ENCODE measurements at regions not wholly inside any gene's neighbourhood (a gene's known extent, or its start where the extent isn't known, plus 50 kb on each side); places are given as distances from the start of the nearest gene placed in this dataset.

DNA sequence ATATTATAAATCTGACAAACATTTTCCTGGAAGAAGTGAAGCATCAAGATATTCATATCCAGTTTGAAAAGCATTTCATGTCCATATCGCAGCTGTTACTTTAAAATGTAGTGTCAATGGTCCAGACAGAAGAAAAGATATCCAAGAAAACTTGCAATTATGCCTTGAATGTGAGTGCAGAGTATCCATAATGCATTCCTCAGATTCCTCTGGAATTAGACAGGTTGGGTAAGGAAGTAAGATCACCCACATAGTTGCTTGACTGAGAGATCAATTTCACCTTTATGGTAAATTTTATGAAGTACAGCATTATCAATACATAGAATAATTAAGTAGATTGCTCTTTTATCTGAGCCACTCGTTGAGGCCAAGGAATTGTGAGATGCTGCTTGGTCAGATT, 327.0 kb upstream of the SLITRK5 start:
- DNase-seq (ENCODE audit: low spot score): no peak

DNA sequence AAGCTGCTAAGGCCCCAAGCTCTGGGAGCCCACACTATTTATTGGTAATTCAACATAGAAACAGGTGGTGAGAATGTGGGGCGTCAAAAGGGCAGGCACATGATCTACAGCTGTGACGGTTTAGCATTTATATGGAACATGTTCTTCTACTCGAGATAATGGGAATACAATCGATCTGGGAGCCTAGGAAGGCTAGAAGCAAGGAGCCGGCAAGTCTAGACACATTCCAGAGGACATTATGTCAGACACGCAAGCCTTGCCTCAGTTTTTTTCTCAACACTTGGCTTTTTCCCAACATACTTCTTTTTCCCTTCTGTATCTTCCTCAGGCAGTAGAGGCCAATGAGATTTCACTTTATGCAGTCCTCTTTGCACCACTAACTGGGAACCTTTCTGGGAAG, 315.7 kb upstream of the SLITRK5 start:
- no peak for DNase-seq (ENCODE audit: low spot score)

DNA sequence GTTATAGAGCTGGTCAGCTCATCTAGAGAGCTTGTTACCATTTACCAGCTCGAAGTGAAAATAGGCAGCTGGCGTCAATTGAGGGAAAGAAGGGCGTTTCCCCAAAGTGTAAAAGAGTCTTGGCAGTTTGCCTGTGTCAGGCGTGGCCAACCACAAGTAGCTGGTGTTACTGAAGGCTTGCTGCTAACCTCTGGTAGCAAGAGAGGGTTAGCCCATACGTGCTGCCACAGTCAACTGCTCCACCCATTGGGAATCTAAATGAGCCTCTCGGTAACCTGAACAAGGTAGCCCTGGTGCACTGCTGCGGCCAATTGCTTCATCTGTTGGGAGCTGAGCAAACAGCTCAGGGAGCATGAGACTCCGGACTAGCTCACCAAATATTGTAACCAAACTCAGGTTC, 314.9 kb upstream of the SLITRK5 start:
- DNase-seq (ENCODE audit: low spot score): no peak

DNA sequence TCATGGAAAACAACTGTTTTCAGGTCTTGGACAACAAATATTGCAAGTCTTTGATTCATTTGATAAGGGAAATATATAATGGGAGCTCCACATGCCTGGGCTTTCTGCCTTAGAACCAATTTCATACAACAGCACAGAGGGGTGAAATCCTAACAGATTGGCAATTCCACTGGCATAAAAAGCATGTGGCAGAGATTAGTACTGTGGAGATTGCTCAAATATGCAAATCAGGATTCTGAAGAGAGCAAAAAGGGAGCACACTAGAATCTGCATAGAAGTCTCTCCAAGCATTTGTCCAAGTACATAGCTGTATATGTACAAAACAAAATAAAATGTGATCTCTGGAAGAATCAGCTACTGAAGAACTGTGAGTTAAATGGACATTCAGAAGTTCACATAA, 312.9 kb upstream of the SLITRK5 start:
- no peak for DNase-seq (ENCODE audit: low spot score)

DNA sequence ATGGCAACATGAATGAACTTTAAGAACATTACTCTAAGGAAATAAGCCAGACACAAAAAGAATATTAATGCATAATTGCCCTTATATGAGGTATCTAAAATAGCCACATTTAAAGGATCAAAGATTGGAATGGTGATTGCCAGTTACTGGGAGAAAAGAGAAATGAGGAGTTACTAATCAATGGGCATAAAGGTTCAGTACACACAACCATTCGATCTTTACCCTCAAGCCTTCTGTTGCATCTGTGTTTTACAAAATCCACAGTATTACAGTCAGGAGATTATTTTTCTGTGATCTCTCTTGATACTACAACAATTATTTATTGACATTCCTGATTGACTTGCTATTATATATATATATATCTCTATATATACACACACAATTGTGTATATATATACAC, 310.0 kb upstream of the SLITRK5 start:
- DNase-seq (ENCODE audit: low spot score): no peak

DNA sequence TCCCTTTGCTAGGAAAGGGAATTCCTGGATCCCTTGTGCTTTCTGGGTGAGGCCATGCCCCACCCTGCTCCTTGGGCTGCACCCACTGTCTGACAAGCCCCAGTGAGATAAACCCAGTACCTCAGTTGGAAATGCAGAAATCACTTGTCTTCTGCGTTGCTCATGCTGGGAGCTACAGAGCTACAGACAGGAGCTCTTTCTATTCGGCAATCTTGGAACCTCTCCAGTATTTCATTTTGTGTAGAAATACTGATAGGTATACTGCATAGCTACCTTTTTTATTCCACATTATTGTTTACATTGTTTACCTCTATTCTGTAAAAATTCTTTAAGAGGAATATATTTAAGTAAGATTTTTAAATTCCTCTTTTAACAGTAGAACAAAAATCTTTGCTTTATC, 302.5 kb upstream of the SLITRK5 start:
- DNase-seq (ENCODE audit: low spot score): no peak

DNA sequence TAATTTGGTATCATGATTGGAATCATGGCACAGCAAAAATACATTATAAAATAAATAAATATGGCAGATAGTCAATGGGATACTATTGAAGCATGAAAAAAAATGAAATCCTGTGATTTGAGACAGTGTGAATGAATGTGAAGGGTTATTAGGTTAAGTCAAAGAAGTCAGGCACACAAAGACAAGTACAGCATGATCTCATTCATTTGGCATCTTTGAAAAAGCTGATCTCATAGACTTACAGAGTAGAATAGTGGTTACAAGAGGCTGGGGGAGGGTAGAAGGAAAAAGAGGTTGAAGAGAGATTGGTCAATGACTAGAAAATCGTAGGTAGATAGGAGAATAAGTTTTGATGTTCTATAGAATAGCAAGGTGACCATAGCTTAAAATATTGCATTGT, 295.1 kb upstream of the SLITRK5 start:
- DNase-seq (ENCODE audit: low spot score): no peak

DNA sequence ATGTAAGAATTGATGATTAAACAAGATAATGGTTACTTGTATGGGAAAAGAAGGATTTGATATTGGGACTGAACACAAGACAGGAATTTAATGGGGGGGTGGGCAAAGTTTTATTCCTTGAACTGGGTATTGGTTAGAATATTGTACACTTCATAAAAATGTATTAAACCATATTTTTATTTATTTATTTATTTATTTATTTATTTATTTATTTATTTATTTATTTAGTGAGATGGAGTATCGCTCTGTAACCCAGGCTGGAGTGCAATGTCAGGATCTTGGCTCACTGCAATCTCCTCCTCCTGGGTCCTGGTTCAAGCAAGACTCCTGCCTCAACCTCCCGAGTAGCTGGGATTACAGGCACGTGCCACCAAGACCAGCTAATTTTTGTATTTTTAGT, 287.1 kb upstream of the SLITRK5 start:
- DNase-seq (ENCODE audit: low spot score): no peak

DNA sequence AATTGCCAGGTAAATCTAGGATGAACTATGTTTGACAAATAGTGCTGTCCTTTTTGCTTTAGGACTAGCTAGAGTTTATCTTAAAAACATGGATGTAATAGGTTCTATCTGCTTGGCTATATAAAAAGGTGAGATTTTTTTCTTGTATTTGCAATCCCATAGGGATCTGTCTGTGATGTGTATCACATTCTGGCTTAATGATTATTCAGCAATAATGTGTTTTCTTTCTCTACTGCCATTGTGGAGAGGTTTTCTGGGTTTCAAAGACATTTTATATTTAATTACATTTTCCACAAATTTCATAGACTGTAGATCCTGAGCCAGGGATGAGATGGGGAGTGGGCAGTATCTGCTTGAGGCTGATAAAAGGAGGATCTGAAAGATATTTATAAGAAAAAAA, 277.8 kb upstream of the SLITRK5 start:
- DNase-seq (ENCODE audit: low spot score): no peak

DNA sequence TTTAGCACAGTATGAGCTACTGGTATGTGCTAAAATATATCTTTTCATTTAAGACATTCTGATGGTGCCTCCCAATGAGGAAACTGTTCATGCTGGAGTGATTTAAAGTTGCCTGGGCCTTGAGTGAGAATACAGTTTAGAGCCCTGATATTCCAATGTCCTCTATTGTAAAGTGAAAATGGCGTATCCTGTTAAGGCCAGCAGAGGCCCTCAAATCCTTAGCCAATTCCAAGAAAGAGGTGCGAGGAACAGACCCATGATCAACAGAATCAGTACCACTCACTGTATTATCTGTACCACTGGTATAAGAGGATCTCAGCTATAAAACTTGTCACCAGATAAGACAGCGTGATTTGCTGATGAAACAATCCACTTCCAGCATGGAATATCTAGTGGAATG, 273.1 kb upstream of the SLITRK5 start:
- DNase-seq (ENCODE audit: low spot score): no peak

DNA sequence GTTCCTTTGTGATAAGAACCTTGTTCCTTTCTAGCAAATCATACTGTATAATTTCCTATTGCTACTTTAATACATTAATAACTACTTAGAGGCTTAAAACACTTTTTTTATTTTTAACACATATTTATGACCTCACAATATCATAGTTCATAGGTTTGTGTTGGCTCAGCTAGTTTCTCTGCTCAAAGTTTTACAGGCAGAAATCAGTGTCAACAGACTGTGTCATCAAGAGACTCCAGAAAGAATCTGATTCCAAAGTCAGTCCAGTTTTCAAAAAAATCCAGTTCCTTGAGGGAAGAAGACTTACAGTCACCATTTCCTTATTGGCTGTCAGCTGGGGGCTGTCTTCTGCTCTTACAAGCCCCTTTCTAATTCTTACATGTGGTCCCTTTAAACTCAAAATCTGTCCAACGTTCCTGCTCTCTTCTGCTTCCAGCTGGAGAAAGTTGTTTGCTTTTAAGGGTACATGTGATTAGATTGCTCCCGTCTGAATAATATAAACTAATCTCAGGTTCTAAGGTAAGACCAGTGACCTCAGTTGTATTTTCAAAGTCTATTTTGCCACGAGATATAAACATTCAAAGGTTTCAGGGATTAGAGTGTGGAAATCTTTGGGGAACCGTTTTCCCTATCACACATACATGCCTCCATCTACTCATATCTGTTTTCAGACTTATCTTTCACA, 267.3 kb upstream of the SLITRK5 start:
- no peak for DNase-seq (ENCODE audit: low spot score)

DNA sequence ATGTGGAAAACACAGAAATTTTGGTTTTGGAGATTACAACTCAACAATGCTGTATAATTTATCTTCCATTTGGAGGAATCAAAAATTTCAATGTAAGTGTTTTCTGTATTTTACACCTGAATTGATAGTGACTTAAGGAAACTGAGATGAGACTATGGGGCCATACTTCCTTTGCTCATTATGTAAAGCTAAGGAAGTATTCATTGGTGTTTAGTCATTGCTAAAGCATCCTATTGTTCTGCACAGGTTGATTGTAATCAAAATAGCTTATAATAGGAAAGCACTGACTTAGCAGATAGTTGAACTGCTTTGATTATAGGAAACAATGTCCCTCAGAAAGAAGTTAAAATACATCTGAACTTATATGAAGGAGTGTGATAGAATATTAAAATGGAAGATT, 244.4 kb upstream of the SLITRK5 start:
- no peak for DNase-seq (ENCODE audit: low spot score)

DNA sequence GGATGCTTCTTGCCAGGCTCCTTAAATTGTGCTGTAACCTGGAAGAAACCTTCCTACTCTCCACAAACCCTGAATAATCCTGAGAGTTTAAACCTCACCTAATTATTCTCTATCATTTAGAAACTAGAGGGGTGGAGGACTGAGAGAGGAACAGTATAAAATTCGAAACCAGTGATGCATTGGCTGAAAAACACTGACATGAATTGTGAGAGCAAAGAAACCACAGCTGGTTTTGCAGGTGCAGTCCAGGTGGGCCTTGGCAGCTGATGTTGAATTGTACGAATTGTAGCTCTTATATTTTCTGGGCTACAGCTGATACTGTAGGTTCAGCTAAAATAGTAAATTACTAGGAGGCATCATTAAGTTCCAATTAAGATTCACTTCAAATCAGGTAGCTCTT, 227.0 kb upstream of the SLITRK5 start:
- no peak for DNase-seq (ENCODE audit: low spot score)

DNA sequence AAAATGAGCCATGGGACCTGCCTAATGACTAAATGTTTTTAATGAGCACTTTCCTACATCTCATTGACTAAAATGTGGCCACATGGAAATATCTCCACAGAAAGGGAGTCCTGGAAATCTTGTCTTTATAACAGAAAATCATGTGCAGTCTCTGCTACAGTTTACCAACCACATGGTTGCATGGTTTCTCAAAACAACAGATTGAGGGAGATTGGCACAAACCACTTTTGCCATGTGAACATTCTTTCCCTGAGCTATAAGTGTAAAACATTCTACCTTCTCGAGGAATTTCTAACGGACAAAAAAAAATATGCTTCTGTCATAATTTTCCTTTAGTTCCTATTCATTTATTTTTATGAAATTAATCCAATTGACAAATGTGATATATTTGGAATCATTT, 218.9 kb upstream of the SLITRK5 start:
- no peak for DNase-seq (ENCODE audit: low spot score)

DNA sequence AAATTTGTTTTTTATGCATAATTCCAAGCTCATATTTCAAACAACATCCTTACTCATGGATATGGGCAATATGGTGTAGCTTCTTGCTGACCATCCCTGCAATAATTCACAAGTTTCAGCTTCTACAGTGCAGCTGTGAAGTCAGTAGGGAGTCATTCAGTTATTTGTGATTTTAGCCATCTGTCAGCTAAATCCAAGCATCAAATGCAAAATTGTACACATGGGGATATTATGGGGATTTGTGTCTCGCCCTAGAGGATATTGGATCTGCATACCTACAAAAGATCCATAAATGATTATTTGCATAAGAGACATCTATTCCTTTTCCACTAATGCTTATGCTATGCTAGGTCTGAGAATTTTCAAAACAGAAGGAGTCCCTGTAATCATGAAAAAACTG, 217.9 kb upstream of the SLITRK5 start:
- no peak for DNase-seq (ENCODE audit: low spot score)

DNA sequence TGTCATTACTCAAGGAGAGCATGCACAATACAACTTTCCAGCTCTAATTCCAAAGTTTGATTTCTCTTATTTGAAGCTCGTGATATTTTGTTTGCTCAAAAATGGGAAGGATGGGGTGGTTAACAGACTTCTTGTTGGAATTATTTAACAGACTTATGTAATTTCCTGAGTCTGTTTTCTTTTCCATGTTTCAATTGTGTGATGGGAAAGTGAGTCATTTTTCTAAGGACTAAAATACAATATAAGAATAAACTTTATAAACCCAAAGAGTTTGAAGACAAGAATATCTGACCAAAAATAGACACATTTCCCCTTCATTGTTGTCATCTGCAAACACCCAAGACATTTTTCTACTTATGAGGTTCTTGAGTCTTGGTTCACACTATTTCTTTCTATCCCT, 211.8 kb upstream of the SLITRK5 start:
- DNase-seq (ENCODE audit: low spot score): no peak

DNA sequence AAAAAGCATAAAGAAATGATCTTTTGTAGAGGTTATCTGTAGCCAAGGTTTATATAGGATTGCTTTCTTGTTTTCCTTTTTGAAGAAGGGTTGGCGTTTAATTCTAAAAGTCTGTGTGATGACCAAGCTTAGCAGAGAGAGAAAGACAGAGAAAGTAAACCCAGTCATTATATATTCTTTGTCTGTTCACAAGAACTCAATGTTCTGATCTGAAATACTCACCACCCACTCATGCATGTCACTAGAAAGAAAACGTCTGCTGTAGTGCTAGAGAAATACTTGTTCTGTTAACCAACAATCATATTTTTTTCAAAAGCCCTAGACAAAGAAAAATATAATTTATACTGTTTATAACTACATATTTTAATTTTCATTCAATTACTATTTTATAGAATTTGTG, 173.7 kb upstream of the SLITRK5 start:
- no peak for DNase-seq (ENCODE audit: low spot score)

DNA sequence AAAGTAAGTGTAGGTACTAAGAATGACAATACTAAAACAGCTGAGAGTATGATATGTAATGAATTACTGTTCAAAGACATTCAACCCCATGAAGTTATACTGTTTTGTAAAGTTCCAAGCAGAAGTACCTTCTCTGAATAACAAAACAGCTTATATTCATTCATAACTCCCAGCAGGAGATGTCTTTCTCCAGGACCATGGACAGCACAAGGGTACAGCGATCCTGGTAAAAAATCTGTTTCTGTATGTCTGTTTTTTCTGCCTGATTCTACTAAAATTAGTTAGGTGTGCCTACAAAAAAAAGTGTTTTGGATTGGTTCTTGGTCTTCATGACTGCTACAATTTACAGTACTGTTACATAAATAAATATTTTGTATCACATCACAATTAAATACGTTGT, 172.5 kb upstream of the SLITRK5 start:
- DNase-seq (ENCODE audit: low spot score): peak; percentile 18

DNA sequence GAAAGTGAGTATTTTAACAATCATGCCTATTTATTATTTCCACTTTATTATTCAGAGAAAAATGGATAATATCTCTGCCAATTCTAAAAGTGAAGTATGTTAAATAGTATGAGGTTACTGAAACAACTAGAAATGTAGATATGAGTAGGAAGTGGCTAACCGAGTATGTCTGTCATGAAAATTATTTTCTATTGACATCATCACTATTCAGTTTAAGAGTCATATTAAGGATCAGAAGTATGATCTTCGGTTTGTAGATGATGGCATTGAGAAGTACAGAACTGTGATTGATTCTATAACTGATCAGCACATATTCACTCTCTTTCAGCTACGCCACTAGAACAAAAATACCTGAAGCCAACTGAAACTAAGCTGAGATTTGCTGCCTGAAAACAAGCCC, 146.4 kb upstream of the SLITRK5 start:
- no peak for DNase-seq (ENCODE audit: low spot score)

DNA sequence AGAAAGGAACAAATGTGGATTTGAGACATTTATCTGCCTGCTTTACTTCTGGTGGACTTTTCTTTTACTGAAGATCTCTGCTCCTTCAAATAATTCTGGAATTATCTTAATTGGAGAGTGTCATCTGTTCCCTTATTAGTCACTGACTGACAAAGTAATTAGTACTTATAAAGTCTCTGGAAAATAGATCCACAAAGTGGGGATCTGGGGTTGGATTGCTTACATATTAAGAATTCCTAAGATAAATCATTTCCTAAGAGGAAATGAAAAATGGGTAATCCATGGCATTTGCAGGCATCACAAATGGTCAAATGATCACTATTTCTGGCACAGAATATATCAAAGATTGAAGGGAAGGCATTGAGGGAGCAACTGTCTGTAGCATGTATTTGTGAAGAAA, 137.4 kb upstream of the SLITRK5 start:
- no peak for DNase-seq (ENCODE audit: low spot score)

DNA sequence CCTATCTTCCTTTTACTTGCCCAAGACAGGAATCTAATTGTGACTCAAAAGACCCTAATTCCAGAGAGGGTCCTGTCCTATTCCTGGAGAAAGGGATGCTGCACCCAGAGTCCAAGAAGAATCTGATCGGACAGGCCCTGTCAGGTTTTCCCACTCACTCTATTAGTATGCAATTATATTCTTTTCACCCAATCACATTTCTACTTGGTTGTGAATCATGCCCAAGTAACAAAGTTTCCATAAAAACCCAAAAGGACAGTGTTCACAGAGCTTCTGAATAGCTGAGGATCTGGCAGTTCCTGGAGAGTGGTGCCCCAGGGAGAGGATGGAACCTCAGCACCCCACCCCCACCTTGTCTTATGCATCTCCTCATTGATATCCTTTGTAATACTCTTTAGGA, 135.3 kb upstream of the SLITRK5 start:
- DNase-seq (ENCODE audit: low spot score): no peak

DNA sequence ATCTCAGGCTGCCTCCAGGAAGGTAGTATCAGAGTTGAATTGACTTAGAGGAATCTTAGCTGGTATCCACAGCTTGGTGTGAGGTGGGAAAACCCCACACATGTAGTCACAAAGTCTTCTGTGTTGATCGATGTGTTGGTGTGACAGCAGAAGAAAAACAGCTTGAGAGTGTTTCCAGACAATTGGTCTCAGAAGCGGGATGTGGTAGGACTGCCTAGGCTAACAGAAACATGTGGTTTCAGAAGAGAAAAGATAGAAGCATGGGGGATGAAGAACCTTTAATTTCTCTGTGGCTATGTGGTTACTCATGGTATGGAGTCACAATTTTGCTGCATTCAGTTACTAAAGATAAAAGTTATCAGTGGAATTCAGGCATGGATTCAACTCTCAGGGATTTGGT, 134.7 kb upstream of the SLITRK5 start:
- no peak for DNase-seq (ENCODE audit: low spot score)

DNA sequence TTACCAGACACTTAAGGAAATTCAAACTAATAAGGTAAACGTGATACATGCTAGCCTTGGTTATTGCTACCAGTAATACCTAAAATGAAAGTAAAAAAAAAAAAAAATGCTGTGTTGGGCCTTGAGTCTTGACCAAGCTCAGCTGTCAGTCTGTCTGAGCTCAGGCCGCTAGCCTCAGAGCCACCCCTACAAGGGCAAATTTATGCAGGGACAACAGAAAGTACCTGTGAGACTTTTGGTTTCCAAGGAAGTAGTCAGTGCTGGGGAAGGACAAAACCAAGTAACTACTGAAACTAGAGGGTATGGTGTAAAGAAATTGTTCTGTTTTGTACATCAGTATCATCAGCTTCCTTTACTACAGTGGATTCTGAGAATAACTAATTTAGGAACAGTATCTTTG, 134.3 kb upstream of the SLITRK5 start:
- DNase-seq (ENCODE audit: low spot score): no peak

DNA sequence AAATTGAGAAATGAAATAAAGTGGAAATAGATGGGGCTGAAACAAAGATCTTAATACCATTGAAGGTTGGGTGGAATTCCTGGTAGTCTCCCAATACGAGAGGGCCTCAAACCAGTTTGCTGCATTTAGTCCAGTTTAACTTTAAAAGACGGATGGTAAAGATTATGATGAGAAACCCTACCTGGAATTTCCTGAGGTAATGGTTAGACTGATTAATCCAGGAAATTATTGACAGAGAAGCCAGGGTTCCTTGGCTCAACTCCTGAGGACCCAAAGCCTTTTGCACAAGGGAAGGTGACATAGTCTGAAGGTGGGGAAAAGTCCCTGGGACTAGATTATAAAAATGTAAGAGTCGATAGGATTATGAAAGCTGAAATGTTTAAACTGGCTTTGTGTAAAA, 133.2 kb upstream of the SLITRK5 start:
- no peak for DNase-seq (ENCODE audit: low spot score)

Data from iPS-NIHi11 (cell line).